ENCODE measurements at regions not wholly inside any gene's neighbourhood (a gene's known extent, or its start where the extent isn't known, plus 50 kb on each side); places are given as distances from the start of the nearest gene placed in this dataset.

- CTCF ChIA-PET: no interaction called here
- intact Hi-C loops (cut with micrococcal nuclease): no loop called here
- H3K9me3 Mint-ChIP-seq: no peaks in the 10 kb centered on the region
- DNase-seq: no peak
- no peaks in the 10 kb centered on the region for H3K36me3 Mint-ChIP-seq (ENCODE audit: low read depth)
- no peak for ATAC-seq
- no peak overlapping the region for H3K27ac Mint-ChIP-seq
- POLR2A ChIA-PET: no interaction called here
- no peak for TF ChIP-seq CTCF (IDR thresholded peaks at IDR 0.05)
- no peaks in the 10 kb centered on the region for H3K4me1 Mint-ChIP-seq (ENCODE audit: low read depth)
- no peak overlapping the region for H3K4me3 Mint-ChIP-seq
- H3K27me3 Mint-ChIP-seq: peaks cover 16% of the 10 kb centered on the region
Measured at GRCh38 chr3:10766049-10766705, 49.9 kb upstream of the SLC6A11 start.
